HepG2 (cell line): ENCODE measurements at regions not wholly inside any gene's neighbourhood (a gene's known extent, or its start where the extent isn't known, plus 50 kb on each side); places are given as distances from the start of the nearest gene placed in this dataset.

Experiments
- ARNT ChIP-seq: fragments of 450-650 bp; IDR thresholded peaks from 2 replicates; pipeline ENCODE4 v1.6.1; 2017
- DR1 ChIP-seq: sonication (generic); formaldehyde crosslinking; IDR thresholded peaks from 2 replicates; pipeline ENCODE4 v1.8.0; 2021; ENCODE audit warnings: mild to moderate bottlenecking, missing genetic modification reagents, inconsistent platforms
- ERF ChIP-seq: IDR thresholded peaks from 2 replicates; pipeline ENCODE4 v1.6.1; 2018; ENCODE audit warnings: missing biosample characterization, missing genetic modification reagents
- GABPB1 ChIP-seq: IDR thresholded peaks from 2 replicates; pipeline ENCODE4 v1.6.1; 2016; ENCODE audit warnings: mild to moderate bottlenecking, missing genetic modification reagents, moderate library complexity, missing compliant biosample characterization
- GTF2F1 ChIP-seq: fragments of 150-350 bp; IDR thresholded peaks from 2 replicates; pipeline ENCODE4 v1.6.1; 2014; ENCODE audit warnings: low read length
- HMGXB4 ChIP-seq, 2 experiments: sonication (generic) in 1 of 2; formaldehyde crosslinking in 1 of 2; IDR thresholded peaks; 2 replicates each; pipeline versions ENCODE4 v1.4.0 to v1.6.1; 2018 to 2020; ENCODE audit warnings: missing genetic modification reagents in 2 of 2, borderline replicate concordance in 1 of 2, low read depth in 1 of 2, mild to moderate bottlenecking in 1 of 2, missing biosample characterization in 1 of 2
- KLF16 ChIP-seq, 2 experiments: sonication (generic) in 1 of 2; formaldehyde crosslinking in 1 of 2; IDR thresholded peaks; 2 replicates each; pipeline versions ENCODE4 v1.6.1 to v1.8.0; 2016 to 2023; ENCODE audit warnings: missing genetic modification reagents in 2 of 2, missing compliant biosample characterization in 1 of 2
- NFIC ChIP-seq: IDR thresholded peaks from 2 replicates; pipeline ENCODE4 v1.6.1; 2012; ENCODE audit warnings: mild to moderate bottlenecking, low read length, inconsistent platforms
- RARA ChIP-seq: IDR thresholded peaks from 2 replicates; pipeline ENCODE4 v1.6.1; 2016; ENCODE audit warnings: missing genetic modification reagents, missing compliant biosample characterization
- SMARCC2 ChIP-seq: fragments of 450-650 bp; IDR thresholded peaks from 2 replicates; pipeline ENCODE4 v1.6.1; 2017; ENCODE audit warnings: antibody characterized with exemption, mild to moderate bottlenecking
- SNAPC5 ChIP-seq: sonication (generic); formaldehyde crosslinking; IDR thresholded peaks from 2 replicates; pipeline ENCODE4 v1.8.1; 2023; ENCODE audit warnings: mild to moderate bottlenecking, missing genetic modification reagents, borderline replicate concordance
- TERF1 ChIP-seq: sonication (generic); formaldehyde crosslinking; IDR thresholded peaks from 2 replicates; pipeline ENCODE4 v1.8.0; 2022; ENCODE audit warnings: mild to moderate bottlenecking, missing genetic modification reagents, moderate library complexity
- ZFP1 ChIP-seq: IDR thresholded peaks from 2 replicates; pipeline ENCODE4 v1.6.1; 2016
- ZNF18 ChIP-seq: sonication (generic); formaldehyde crosslinking; IDR thresholded peaks from 2 replicates; pipeline ENCODE4 v1.8.0; 2022; ENCODE audit warnings: mild to moderate bottlenecking, missing genetic modification reagents; ENCODE audit not compliant: insufficient replicate concordance
- ZNF234 ChIP-seq: sonication (generic); formaldehyde crosslinking; conservative IDR thresholded peaks from 2 replicates; pipeline ENCODE4 v1.5.1; 2020; ENCODE audit warnings: mild to moderate bottlenecking, missing genetic modification reagents
- ZNF484 ChIP-seq: sonication (generic); formaldehyde crosslinking; IDR thresholded peaks from 2 replicates; pipeline ENCODE4 v1.5.1; 2020; ENCODE audit warnings: mild to moderate bottlenecking, low read depth, missing genetic modification reagents, borderline replicate concordance
- ZNF546 ChIP-seq: sonication (generic); formaldehyde crosslinking; conservative IDR thresholded peaks from 2 replicates; pipeline ENCODE4 v1.8.1; 2023; ENCODE audit warnings: mild to moderate bottlenecking, missing genetic modification reagents
- ZNF547 ChIP-seq: sonication (generic); formaldehyde crosslinking; IDR thresholded peaks from 2 replicates; pipeline ENCODE4 v1.5.1; 2020; ENCODE audit warnings: mild to moderate bottlenecking, missing genetic modification reagents
- ZNF557 ChIP-seq: sonication (generic); formaldehyde crosslinking; IDR thresholded peaks from 2 replicates; pipeline ENCODE4 v1.4.0; 2020; ENCODE audit warnings: missing genetic modification reagents
- ZNF577 ChIP-seq: sonication (generic); formaldehyde crosslinking; IDR thresholded peaks from 2 replicates; pipeline ENCODE4 v1.4.0; 2020; ENCODE audit warnings: mild to moderate bottlenecking, low read depth, missing genetic modification reagents, borderline replicate concordance
- ZNF615 ChIP-seq: sonication (generic); formaldehyde crosslinking; IDR thresholded peaks from 2 replicates; pipeline ENCODE4 v1.5.0; 2020; ENCODE audit warnings: mild to moderate bottlenecking, missing genetic modification reagents, borderline replicate concordance
- ZNF710 ChIP-seq: sonication (generic); formaldehyde crosslinking; IDR thresholded peaks from 2 replicates; pipeline ENCODE4 v1.5.0; 2020; ENCODE audit warnings: mild to moderate bottlenecking, missing genetic modification reagents, borderline replicate concordance
- ZNF777 ChIP-seq: sonication (generic); formaldehyde crosslinking; IDR thresholded peaks from 2 replicates; pipeline ENCODE4 v1.4.0; 2020; ENCODE audit warnings: missing genetic modification reagents
- ZSCAN29 ChIP-seq: sonication (generic); formaldehyde crosslinking; conservative IDR thresholded peaks from 2 replicates; pipeline ENCODE4 v1.4.0; 2020; ENCODE audit warnings: mild to moderate bottlenecking, missing genetic modification reagents

- peak; percentile 45 for TF ChIP-seq ZNF18 (CRISPR knock-in tag)
- TF ChIP-seq NFIC = no peak
- peak; percentile 83 for TF ChIP-seq ZNF710 (CRISPR knock-in tag)
- TF ChIP-seq ARNT = no peak
- TF ChIP-seq TERF1 (CRISPR knock-in tag) = no peak
- TF ChIP-seq ZNF546 (CRISPR knock-in tag) = no peak
- peak; percentile 85 for TF ChIP-seq ERF (CRISPR knock-in tag)
- TF ChIP-seq ZNF777 (CRISPR knock-in tag) = no peak
- 0 out of 2 replicates have a peak, but pooled peaks have one; percentile 56 for TF ChIP-seq ZNF615
- peak; percentile 90 for TF ChIP-seq RARA (CRISPR knock-in tag)
- no peak for TF ChIP-seq DR1
- no peak for TF ChIP-seq ZNF484 (CRISPR knock-in tag)
- TF ChIP-seq ZNF557 (CRISPR knock-in tag) = no peak
- TF ChIP-seq ZFP1 (CRISPR knock-in tag) = no peak
- TF ChIP-seq GABPB1 = no peak
- peak; percentile 73; the same call in 1 of the 2 replicates for TF ChIP-seq ZSCAN29
- TF ChIP-seq SMARCC2 = no peak
- TF ChIP-seq HMGXB4 (CRISPR knock-in tag; IDR thresholded peaks at IDR 0.05; ENCODE audit: borderline replicate concordance in 1 of 2, low read depth in 1 of 2) = 0 out of 4 replicates have a peak, but pooled peaks of 1 of the 2 experiments have one; percentile 13
- TF ChIP-seq ZNF577 = no peak
- TF ChIP-seq ZNF547 (CRISPR knock-in tag) = no peak
- TF ChIP-seq GTF2F1 = no peak
- TF ChIP-seq SNAPC5 = peak; percentile 76; the same call in 1 of the 2 replicates
- peak; percentile 74; the same call in 1 of the 2 replicates for TF ChIP-seq ZNF234 (CRISPR knock-in tag)
- no peak; a peak in 1 of 4 replicates for TF ChIP-seq KLF16 (CRISPR knock-in tag; IDR thresholded peaks at IDR 0.05)
Observed at GRCh38 chr16:10322723-10323527, 62.9 kb upstream of the ATF7IP2 start (continued).
